GM06990 (cell line): ENCODE measurements at regions not wholly inside any gene's neighbourhood (a gene's known extent, or its start where the extent isn't known, plus 50 kb on each side); places are given as distances from the start of the nearest gene placed in this dataset.
"Not testable (repeated sequence)": the region's sequence is repeated elsewhere in the genome, so short reads cannot be mapped to it uniquely, and the experiment has no call there.

ENCODE experiments used
- DNase-seq: peaks from one replicate; pipeline ENCODE4 v3.0.0-alpha.2; 2011; ENCODE audit not compliant: insufficient read length; ENCODE audit errors: extremely low read depth
- H3K27me3 ChIP-seq: replicated peaks from 2 replicates; pipeline ENCODE4 v1.6.0; 2011; ENCODE audit warnings: low read length; ENCODE audit not compliant: control insufficient read depth, insufficient read depth
- H3K36me3 ChIP-seq: 2 replicates; pipeline ENCODE4 v1.5.1; 2011; ENCODE audit warnings: low read length; ENCODE audit not compliant: control insufficient read depth, insufficient read depth
- H3K4me3 ChIP-seq: replicated peaks from 2 replicates; pipeline ENCODE4 v1.5.1; 2011; ENCODE audit warnings: low read depth, mild to moderate bottlenecking, control low read depth, low read length
- CTCF ChIP-seq: IDR thresholded peaks from 2 replicates; pipeline ENCODE4 v1.5.1; 2011; ENCODE audit warnings: low read length, control low read depth, mild to moderate bottlenecking, inconsistent platforms; ENCODE audit not compliant: insufficient read depth, poor library complexity, severe bottlenecking

GRCh38 chr1:204780630-204781029, 90.0 kb upstream of the NFASC start:
- no peak overlapping the region for H3K4me3 ChIP-seq
- H3K27me3 ChIP-seq: no peaks in the 10 kb centered on the region; the same call in 1 of the 2 replicates
- no peaks in the 10 kb centered on the region for H3K36me3 ChIP-seq
- no peak for TF ChIP-seq CTCF
- no peak for DNase-seq

GRCh38 chr1:204782118-204782700, 88.5 kb upstream of the NFASC start:
- no peak overlapping the region for H3K4me3 ChIP-seq
- H3K27me3 ChIP-seq: no peaks in the 10 kb centered on the region; the same call in 1 of the 2 replicates
- no peak for DNase-seq
- TF ChIP-seq CTCF: no peak
- H3K36me3 ChIP-seq: no peaks in the 10 kb centered on the region

GRCh38 chr1:204785023-204785422, 85.6 kb upstream of the NFASC start:
- DNase-seq, H3K36me3 ChIP-seq, H3K27me3 ChIP-seq, H3K4me3 ChIP-seq: not testable (repeated sequence)

- Histone ChIP-seq H3K4me3 (no peak overlapping the region), H3K27me3 (0 out of 2 replicates have a peak, but pooled peaks cover 3% of the 10 kb centered on the region), H3K36me3 (no peaks in the 10 kb centered on the region)
- TF ChIP-seq CTCF: no peak
- no peak for DNase-seq
These were observed 82.2 kb upstream of the NFASC start for GRCh38 chr1:204788470-204788869.

- Histone ChIP-seq H3K27me3 (0 out of 2 replicates have a peak, but pooled peaks cover 3% of the 10 kb centered on the region), H3K36me3 (no peaks in the 10 kb centered on the region), H3K4me3 (no peak overlapping the region)
- DNase-seq: peak; percentile 21
- peak; percentile 91 for TF ChIP-seq CTCF
These were observed 79.0 kb upstream of the NFASC start for GRCh38 chr1:204791453-204792353.

GRCh38 chr1:204792354-204792692, 78.3 kb upstream of the NFASC start:
- 0 out of 2 replicates have a peak, but pooled peaks cover 3% of the 10 kb centered on the region for H3K27me3 ChIP-seq
- no peak for TF ChIP-seq CTCF
- no peak overlapping the region for H3K4me3 ChIP-seq
- no peak for DNase-seq
- no peaks in the 10 kb centered on the region for H3K36me3 ChIP-seq
